ENCODE measurements at regions not wholly inside any gene's neighbourhood (a gene's known extent, or its start where the extent isn't known, plus 50 kb on each side); places are given as distances from the start of the nearest gene placed in this dataset.

GRCh38 chr11:11182261-11182660, 170.8 kb downstream of the CSNK2A3 start:
- TF ChIP-seq POLR2A (IDR thresholded peaks at IDR 0.05) (no peak), CTCF (IDR thresholded peaks at IDR 0.05) (no peak)

Measured in Peyer's patch (tissue), 4 donors.